Suprapubic skin (tissue), 4 donors: ENCODE measurements at regions not wholly inside any gene's neighbourhood (a gene's known extent, or its start where the extent isn't known, plus 50 kb on each side); places are given as distances from the start of the nearest gene placed in this dataset.

ENCODE experiments used
- DNase-seq, 2 donors: peaks; one replicate each; pipeline ENCODE4 v3.0.0-alpha.2; 2019; ENCODE audit warnings: low spot score in 2 of 2
- H3K27ac ChIP-seq: fragments of 200-600 bp; sonication (generic); one replicate; pipeline ENCODE4 v1.5.1; 2019
- H3K27me3 ChIP-seq: fragments of 200-600 bp; sonication (generic); one replicate; pipeline ENCODE4 v1.5.1; 2019
- H3K36me3 ChIP-seq: fragments of 200-600 bp; sonication (generic); one replicate; pipeline ENCODE4 v1.5.1; 2019
- H3K4me1 ChIP-seq: fragments of 200-600 bp; sonication (generic); one replicate; pipeline ENCODE4 v1.5.1; 2019
- H3K4me3 ChIP-seq: fragments of 200-600 bp; sonication (generic); one replicate; pipeline ENCODE4 v1.5.1; 2019; ENCODE audit warnings: mild to moderate bottlenecking
- H3K9me3 ChIP-seq: fragments of 200-600 bp; sonication (generic); one replicate; pipeline ENCODE4 v1.5.1; 2019
- EP300 ChIP-seq: sonication (generic); formaldehyde crosslinking; IDR thresholded peaks from one replicate; pipeline ENCODE4 v1.6.1; 2017; ENCODE audit warnings: antibody characterized with exemption
- POLR2A ChIP-seq, 2 donors: fragments of 450-650 bp; IDR thresholded peaks; one replicate each; pipeline ENCODE4 v1.6.1; 2017; ENCODE audit warnings: antibody characterized with exemption in 2 of 2, mild to moderate bottlenecking in 2 of 2, moderate library complexity in 2 of 2
- POLR2AphosphoS5 ChIP-seq, 3 donors: sonication (generic); formaldehyde crosslinking; IDR thresholded peaks; one replicate each; pipeline ENCODE4 v1.6.1; 2017; ENCODE audit warnings: antibody characterized with exemption in 3 of 3
- WGBS: methylation state at CpG from one replicate; pipeline ENCODE4 v1.1.5; 2018; 5-methylcytosine and 5-hydroxymethylcytosine counted together
- TF ChIP-seq, protein P1 (sequence below), 2 donors: fragments of 200-600 bp in 1 of 2; fragments of 450-650 bp in 1 of 2; sonication (generic) in 1 of 2; IDR thresholded peaks; one replicate each; pipeline ENCODE4 v1.5.1; 2016 to 2019; ENCODE audit warnings: antibody characterized with exemption in 2 of 2, mild to moderate bottlenecking in 1 of 2, moderate library complexity in 1 of 2

DNA sequence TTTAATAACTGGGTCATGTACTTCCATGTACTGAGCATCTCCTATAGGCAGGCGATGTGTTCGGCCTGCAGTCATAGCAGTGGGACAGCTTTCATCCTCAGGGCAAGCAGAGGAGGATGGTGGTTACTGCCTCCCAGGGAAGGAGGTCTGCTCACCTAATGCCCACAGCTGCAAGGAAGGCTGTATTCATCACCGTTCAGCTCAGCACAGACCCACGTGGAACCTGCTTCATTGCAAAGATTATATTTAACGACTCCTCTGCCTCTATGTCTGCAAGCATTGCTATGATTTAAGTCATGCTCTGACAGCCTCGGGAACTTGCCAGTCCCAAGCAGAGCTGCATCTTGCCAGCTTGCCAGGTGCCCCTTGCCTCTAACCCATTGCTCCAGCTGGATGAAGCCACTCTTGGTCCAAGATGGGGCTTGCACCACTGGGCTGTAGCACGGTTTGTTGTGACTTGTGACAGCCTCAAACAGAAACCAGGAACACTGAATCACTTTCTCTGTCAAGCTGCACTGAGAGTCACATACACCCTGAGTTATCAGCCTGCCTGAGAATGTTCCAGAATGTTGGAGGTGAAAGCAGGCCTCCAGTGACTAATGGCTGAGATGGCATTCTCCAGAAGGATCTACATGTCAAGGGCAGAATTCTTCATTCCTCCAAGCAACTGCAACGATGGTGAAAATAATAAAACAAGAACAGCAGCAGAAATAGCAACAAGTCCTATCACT is 651.1 kb upstream of the ID2 start:
- H3K4me1 ChIP-seq, result no peaks in the 10 kb centered on the region
- peak in 1 of 2 donors; percentile 29 for DNase-seq
- H3K4me3 ChIP-seq, result no peak overlapping the region
- no peak overlapping the region for H3K27ac ChIP-seq
- no peaks in the 10 kb centered on the region for H3K9me3 ChIP-seq
- TF ChIP-seq, protein P1, sequence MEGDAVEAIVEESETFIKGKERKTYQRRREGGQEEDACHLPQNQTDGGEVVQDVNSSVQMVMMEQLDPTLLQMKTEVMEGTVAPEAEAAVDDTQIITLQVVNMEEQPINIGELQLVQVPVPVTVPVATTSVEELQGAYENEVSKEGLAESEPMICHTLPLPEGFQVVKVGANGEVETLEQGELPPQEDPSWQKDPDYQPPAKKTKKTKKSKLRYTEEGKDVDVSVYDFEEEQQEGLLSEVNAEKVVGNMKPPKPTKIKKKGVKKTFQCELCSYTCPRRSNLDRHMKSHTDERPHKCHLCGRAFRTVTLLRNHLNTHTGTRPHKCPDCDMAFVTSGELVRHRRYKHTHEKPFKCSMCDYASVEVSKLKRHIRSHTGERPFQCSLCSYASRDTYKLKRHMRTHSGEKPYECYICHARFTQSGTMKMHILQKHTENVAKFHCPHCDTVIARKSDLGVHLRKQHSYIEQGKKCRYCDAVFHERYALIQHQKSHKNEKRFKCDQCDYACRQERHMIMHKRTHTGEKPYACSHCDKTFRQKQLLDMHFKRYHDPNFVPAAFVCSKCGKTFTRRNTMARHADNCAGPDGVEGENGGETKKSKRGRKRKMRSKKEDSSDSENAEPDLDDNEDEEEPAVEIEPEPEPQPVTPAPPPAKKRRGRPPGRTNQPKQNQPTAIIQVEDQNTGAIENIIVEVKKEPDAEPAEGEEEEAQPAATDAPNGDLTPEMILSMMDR (IDR thresholded peaks at IDR 0.05), result no peak
- TF ChIP-seq POLR2A (IDR thresholded peaks at IDR 0.05), result no peak
- no peak for TF ChIP-seq EP300
- TF ChIP-seq POLR2AphosphoS5 (IDR thresholded peaks at IDR 0.05), result no peak
- H3K36me3 ChIP-seq, result no peaks in the 10 kb centered on the region
- peaks cover 7% of the 10 kb centered on the region for H3K27me3 ChIP-seq
- WGBS, result 67% methylated on average over 8 of the region's 8 CpGs

DNA sequence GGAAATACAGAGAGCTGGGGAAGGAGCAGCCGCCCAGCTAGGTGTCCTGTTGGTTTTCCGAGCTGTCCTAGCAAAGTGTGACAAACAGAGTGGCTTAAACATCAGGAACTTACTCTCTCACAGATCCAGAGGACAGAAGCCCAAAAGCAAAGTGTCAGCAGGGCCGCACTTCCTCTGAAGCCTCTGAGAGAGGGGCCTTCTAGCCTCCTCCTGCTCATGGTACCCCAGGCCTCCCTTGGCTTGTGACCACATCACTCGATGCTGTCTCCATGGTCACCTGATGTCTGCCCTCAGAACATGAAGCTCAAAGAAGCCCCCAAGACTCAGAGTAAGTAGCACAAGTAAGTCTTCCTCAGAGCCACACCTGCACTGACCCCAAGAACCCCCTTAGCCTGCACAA is 650.5 kb upstream of the ID2 start:
- no peaks in the 10 kb centered on the region for H3K9me3 ChIP-seq
- no peak overlapping the region for H3K4me3 ChIP-seq
- no peak overlapping the region for H3K27ac ChIP-seq
- H3K27me3 ChIP-seq, result peaks cover 7% of the 10 kb centered on the region
- H3K4me1 ChIP-seq, result no peaks in the 10 kb centered on the region
- TF ChIP-seq POLR2AphosphoS5 (IDR thresholded peaks at IDR 0.05), result no peak
- TF ChIP-seq POLR2A (IDR thresholded peaks at IDR 0.05), result no peak
- TF ChIP-seq, protein P1 (IDR thresholded peaks at IDR 0.05), result no peak
- TF ChIP-seq EP300, result no peak
- DNase-seq, result no peak
- 62% methylated on average over 4 of the region's 4 CpGs for WGBS
- H3K36me3 ChIP-seq, result no peaks in the 10 kb centered on the region

DNA sequence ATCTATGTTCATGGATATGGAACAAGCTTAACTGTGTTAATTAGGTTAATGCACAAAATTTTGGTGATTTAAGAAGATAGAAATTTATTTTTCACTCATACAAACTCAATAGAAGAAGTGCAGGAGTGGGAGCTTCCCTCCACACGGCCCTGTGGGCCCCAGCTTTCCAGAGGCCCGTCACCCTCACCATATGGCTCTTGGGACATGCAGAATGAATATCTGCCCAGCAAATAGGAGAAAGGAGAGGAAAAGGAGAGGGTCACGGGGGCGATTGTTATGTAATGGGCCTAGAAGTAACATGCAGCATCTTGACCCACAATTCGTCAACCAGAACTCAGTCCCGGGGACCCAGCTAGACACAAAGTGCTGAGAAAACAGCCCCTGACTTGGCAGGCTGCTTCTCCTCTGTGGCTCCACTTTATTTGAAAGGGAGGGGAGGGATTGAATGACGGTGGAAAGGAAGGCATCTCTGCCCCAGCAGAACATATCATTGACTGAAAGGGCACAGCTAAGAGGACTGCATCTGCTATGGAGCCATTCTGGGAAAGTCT is 648.2 kb upstream of the ID2 start:
- Histone ChIP-seq H3K4me3 (no peak overlapping the region), H3K36me3 (no peaks in the 10 kb centered on the region), H3K27ac (no peak overlapping the region), H3K4me1 (no peaks in the 10 kb centered on the region), H3K27me3 (no peaks in the 10 kb centered on the region), H3K9me3 (no peaks in the 10 kb centered on the region)
- no peak for TF ChIP-seq POLR2A (IDR thresholded peaks at IDR 0.05)
- TF ChIP-seq EP300, result no peak
- TF ChIP-seq POLR2AphosphoS5 (IDR thresholded peaks at IDR 0.05), result no peak
- TF ChIP-seq, protein P1 (IDR thresholded peaks at IDR 0.05), result no peak
- 81% methylated on average over 7 of the region's 7 CpGs for WGBS
- no peak for DNase-seq

DNA sequence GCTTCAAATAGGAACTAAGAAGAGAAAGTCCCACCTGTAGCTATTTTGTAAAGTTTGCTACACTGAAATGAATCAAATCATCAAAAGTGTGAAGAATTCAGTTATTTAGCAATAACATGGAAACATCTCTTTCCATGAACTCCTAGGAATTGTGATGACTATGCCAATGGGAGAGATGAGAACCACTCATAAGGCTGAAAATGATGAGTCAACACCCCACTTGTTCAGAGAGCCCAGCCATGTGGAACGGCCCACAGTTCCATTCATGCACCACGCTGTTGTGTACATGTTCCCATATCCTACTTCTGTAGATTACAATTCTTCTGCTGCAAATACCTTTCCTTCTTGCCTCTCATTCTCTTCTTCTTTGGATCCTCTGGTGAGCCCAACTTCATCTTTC is 645.5 kb upstream of the ID2 start:
- H3K4me3 ChIP-seq, result no peak overlapping the region
- no peak for TF ChIP-seq EP300
- TF ChIP-seq, protein P1 (IDR thresholded peaks at IDR 0.05), result no peak
- TF ChIP-seq POLR2A (IDR thresholded peaks at IDR 0.05), result no peak
- no peak for TF ChIP-seq POLR2AphosphoS5 (IDR thresholded peaks at IDR 0.05)
- no peaks in the 10 kb centered on the region for H3K27me3 ChIP-seq
- no peaks in the 10 kb centered on the region for H3K9me3 ChIP-seq
- no peak for DNase-seq
- no peak overlapping the region for H3K27ac ChIP-seq
- 95% methylated on average over 2 of the region's 2 CpGs for WGBS
- H3K4me1 ChIP-seq, result no peaks in the 10 kb centered on the region
- H3K36me3 ChIP-seq, result no peaks in the 10 kb centered on the region

- Histone ChIP-seq H3K9me3 (no peaks in the 10 kb centered on the region), H3K4me1 (no peaks in the 10 kb centered on the region), H3K27me3 (no peaks in the 10 kb centered on the region), H3K4me3 (no peak overlapping the region), H3K36me3 (no peaks in the 10 kb centered on the region), H3K27ac (no peak overlapping the region)
- TF ChIP-seq, protein P1 (IDR thresholded peaks at IDR 0.05), result no peak
- no peak for TF ChIP-seq EP300
- TF ChIP-seq POLR2A (IDR thresholded peaks at IDR 0.05), result no peak
- TF ChIP-seq POLR2AphosphoS5 (IDR thresholded peaks at IDR 0.05), result no peak
- 66% methylated on average over 2 of the region's 2 CpGs for WGBS
- no peak for DNase-seq
Measured at GRCh38 chr2:8039732-8040131, 642.1 kb upstream of the ID2 start.
